ENCODE measurements at regions not wholly inside any gene's neighbourhood (a gene's known extent, or its start where the extent isn't known, plus 50 kb on each side); places are given as distances from the start of the nearest gene placed in this dataset.
A peak's percentile ranks its signal among the peaks of the same experiment; 100 is the strongest.
"Not testable (repeated sequence)": the region's sequence is repeated elsewhere in the genome, so short reads cannot be mapped to it uniquely, and the experiment has no call there.

GRCh38 chr4:112947616-112948015 lies 101.8 kb upstream of the ANK2 start:
- DNase-seq (ENCODE audit: low spot score), result no peak

- no peak for DNase-seq (ENCODE audit: low spot score)
These were observed 97.8 kb upstream of the ANK2 start for GRCh38 chr4:112951362-112952312.

- DNase-seq (ENCODE audit: low spot score), result no peak
These were observed 97.1 kb upstream of the ANK2 start for GRCh38 chr4:112952313-112952700.

GRCh38 chr4:112953262-112953661 lies 96.2 kb upstream of the ANK2 start:
- no peak for DNase-seq (ENCODE audit: low spot score)

GRCh38 chr4:112954286-112954685 lies 95.2 kb upstream of the ANK2 start:
- no peak for DNase-seq (ENCODE audit: low spot score)

GRCh38 chr4:112956484-112956896 lies 93.0 kb upstream of the ANK2 start:
- DNase-seq (ENCODE audit: low spot score), result no peak

GRCh38 chr4:112957764-112958163 lies 91.7 kb upstream of the ANK2 start:
- not testable (repeated sequence) for DNase-seq (ENCODE audit: low spot score)

- DNase-seq (ENCODE audit: low spot score), result peak; percentile 41
These were observed 82.6 kb upstream of the ANK2 start for GRCh38 chr4:112966701-112967488.

GRCh38 chr4:112968451-112969159 lies 80.8 kb upstream of the ANK2 start:
- DNase-seq (ENCODE audit: low spot score), result no peak

GRCh38 chr4:112970903-112971302 lies 78.5 kb upstream of the ANK2 start:
- DNase-seq (ENCODE audit: low spot score), result no peak

GRCh38 chr4:112973750-112974251 lies 75.7 kb upstream of the ANK2 start:
- DNase-seq (ENCODE audit: low spot score), result no peak

GRCh38 chr4:112975567-112976355 lies 73.7 kb upstream of the ANK2 start:
- no peak for DNase-seq (ENCODE audit: low spot score)

GRCh38 chr4:112978691-112979472 lies 70.6 kb upstream of the ANK2 start:
- DNase-seq (ENCODE audit: low spot score), result no peak

GRCh38 chr4:112979881-112980421 lies 69.5 kb upstream of the ANK2 start:
- DNase-seq (ENCODE audit: low spot score), result no peak

GRCh38 chr4:112982680-112983079 lies 66.8 kb upstream of the ANK2 start:
- no peak for DNase-seq (ENCODE audit: low spot score)

GRCh38 chr4:112994732-112995464 lies 54.6 kb upstream of the ANK2 start:
- DNase-seq (ENCODE audit: low spot score), result no peak

Data from D341Med (cell line).